ENCODE measurements at regions not wholly inside any gene's neighbourhood (a gene's known extent, or its start where the extent isn't known, plus 50 kb on each side); places are given as distances from the start of the nearest gene placed in this dataset.

DNA sequence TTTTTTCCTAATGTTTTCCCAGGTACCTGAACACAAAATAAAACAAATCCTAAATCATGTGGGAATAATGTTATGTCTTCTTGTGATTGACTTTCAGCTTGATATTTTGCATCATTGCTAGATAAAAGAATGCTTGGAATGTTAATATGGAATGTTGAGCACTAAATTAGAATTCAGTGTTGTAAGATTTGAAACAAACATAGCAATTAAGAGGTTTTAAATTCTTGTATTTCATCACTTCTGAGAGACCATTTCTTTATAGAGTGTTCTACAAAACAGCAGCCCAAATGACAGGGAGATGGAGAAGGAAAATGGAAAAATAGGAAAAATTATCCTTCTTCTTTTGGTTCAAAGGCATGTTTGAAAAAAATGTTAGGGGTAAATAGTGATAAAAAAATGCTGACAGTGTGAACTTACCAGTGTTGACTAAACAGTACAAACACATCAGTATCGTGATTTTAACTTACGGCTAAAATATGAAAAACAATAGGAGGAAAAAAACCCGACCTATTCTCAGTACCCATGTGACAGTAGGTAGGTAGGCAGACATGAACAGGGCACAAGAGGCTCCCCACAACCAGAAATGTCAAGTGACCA, 102.6 kb upstream of the PDE5A start:
- Histone ChIP-seq H3K27ac (no peak overlapping the region), H3K36me3 (no peaks in the 10 kb centered on the region), H3K27me3 (no peaks in the 10 kb centered on the region), H3K9me3 (no peaks in the 10 kb centered on the region), H3K4me3 (no peak overlapping the region), H3K4me1 (no peaks in the 10 kb centered on the region)
- TF ChIP-seq POLR2AphosphoS5 (IDR thresholded peaks at IDR 0.05) (no peak), POLR2A (IDR thresholded peaks at IDR 0.05) (no peak), EP300 (IDR thresholded peaks at IDR 0.05) (no peak)
- TF ChIP-seq, protein P1, sequence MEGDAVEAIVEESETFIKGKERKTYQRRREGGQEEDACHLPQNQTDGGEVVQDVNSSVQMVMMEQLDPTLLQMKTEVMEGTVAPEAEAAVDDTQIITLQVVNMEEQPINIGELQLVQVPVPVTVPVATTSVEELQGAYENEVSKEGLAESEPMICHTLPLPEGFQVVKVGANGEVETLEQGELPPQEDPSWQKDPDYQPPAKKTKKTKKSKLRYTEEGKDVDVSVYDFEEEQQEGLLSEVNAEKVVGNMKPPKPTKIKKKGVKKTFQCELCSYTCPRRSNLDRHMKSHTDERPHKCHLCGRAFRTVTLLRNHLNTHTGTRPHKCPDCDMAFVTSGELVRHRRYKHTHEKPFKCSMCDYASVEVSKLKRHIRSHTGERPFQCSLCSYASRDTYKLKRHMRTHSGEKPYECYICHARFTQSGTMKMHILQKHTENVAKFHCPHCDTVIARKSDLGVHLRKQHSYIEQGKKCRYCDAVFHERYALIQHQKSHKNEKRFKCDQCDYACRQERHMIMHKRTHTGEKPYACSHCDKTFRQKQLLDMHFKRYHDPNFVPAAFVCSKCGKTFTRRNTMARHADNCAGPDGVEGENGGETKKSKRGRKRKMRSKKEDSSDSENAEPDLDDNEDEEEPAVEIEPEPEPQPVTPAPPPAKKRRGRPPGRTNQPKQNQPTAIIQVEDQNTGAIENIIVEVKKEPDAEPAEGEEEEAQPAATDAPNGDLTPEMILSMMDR (IDR thresholded peaks at IDR 0.05): no peak
- WGBS: 60% methylated on average over 3 of the region's 3 CpGs
- DNase-seq (ENCODE audit: low spot score in 2 of 2): no peak

DNA sequence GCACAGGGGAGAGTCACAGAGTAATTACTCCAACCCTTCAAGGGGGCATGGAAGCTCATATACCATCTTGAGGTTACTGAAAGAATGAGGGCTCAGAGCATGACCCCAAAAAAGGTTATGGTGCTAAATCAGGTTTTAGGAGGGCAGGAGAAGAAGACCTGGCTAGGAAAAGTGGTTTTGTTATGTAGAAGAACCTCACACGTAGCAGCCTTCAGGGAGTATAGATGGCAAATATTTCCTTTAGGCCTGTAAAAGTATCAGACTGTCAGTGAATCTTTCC, 102.0 kb upstream of the PDE5A start:
- 45% methylated on average over 1 of the region's 1 CpG for WGBS
- H3K4me3 ChIP-seq: no peak overlapping the region
- no peak for DNase-seq (ENCODE audit: low spot score in 2 of 2)
- no peak for TF ChIP-seq POLR2A (IDR thresholded peaks at IDR 0.05)
- TF ChIP-seq, protein P1 (IDR thresholded peaks at IDR 0.05): no peak
- H3K27ac ChIP-seq: no peak overlapping the region
- no peaks in the 10 kb centered on the region for H3K36me3 ChIP-seq
- H3K9me3 ChIP-seq: no peaks in the 10 kb centered on the region
- H3K27me3 ChIP-seq: no peaks in the 10 kb centered on the region
- no peaks in the 10 kb centered on the region for H3K4me1 ChIP-seq

DNA sequence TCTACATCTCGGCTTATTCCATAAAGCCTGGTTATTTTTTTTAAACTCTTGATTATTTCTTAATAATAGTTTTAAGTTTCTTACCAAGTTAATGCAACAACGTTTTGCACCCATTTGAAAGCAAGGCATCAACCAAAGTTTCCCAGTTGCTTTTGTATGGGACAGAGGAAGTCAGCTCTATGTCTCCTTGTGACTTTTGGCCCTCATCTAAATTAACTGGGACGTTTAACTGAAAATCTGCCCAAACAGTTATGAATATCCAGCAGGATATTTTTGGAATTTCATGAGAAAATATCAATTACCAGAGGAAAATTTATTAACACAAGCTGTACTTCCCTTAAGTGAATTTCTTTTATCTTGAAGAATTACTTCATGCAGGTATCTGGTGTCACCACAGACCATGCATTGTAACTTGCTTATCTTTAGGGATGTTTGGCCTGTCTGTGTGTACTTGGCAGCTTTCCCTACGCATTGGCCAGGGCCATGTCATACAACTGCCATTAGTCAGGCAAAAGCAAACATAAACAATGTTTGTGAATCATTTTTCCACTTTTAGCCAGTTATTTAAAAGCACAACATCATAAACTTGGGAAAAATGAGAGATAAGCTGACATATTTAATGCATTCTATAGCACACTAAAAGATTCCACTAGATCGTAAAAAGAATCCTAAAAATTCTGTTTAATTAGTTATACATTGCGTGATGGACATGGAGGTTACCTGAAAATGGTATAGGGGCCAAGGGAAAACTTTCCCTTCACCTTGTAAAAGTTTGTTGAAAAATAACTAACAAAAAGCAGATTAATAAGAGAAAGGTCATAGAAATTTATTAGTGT, 101.4 kb upstream of the PDE5A start:
- H3K36me3 ChIP-seq: no peaks in the 10 kb centered on the region
- H3K4me3 ChIP-seq: no peak overlapping the region
- H3K9me3 ChIP-seq: no peaks in the 10 kb centered on the region
- DNase-seq (ENCODE audit: low spot score in 2 of 2): no peak
- no peak for TF ChIP-seq POLR2AphosphoS5 (IDR thresholded peaks at IDR 0.05)
- TF ChIP-seq, protein P1 (IDR thresholded peaks at IDR 0.05): no peak
- TF ChIP-seq POLR2A (IDR thresholded peaks at IDR 0.05): no peak
- TF ChIP-seq EP300 (IDR thresholded peaks at IDR 0.05): no peak
- H3K27ac ChIP-seq: no peak overlapping the region
- WGBS: 71% methylated on average over 6 of the region's 6 CpGs
- H3K27me3 ChIP-seq: no peaks in the 10 kb centered on the region
- H3K4me1 ChIP-seq: no peaks in the 10 kb centered on the region

DNA sequence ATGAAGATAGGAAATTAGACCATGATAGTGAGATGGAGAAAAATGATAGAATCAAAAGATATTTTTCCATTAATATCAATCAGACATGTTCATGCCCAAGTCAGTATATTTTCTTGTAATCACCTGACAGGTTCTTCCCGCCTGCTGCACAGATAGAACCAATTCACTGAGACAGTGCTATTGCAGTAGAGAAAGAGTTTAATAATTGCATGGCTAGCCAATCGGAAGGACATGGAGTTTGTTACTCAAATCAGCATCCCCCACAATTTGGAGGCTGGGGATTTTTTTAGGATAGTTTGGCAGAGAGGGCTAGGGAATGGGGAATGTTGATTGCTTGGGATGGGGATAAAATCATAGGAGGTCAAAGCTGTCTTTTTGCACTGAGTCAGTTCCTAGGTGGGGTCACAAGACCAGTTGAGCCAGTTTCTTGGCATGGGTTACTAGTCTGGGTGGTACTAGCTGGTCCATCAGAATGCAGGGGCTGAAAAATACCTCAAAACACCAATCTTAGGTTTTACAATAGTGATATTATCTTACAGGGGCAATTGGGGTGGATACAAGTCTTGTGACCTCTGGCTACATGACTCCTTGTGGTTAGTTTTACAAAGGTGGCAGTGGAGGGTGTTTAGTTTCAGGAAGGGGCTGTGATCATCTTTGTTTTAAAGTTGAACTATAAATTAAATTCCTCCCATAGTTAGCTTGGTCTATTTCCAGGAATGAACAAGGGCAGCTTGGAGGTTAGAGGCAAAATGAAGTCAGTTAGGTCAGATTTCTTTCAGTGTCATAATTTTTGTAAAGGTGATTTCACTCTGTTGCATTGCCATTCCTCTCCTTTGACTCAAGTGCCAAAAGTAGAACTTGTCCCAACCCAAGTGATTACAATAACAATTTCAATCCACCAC, 100.3 kb upstream of the PDE5A start:
- H3K36me3 ChIP-seq: no peaks in the 10 kb centered on the region
- no peak for DNase-seq (ENCODE audit: low spot score in 2 of 2)
- no peaks in the 10 kb centered on the region for H3K4me1 ChIP-seq
- H3K9me3 ChIP-seq: no peaks in the 10 kb centered on the region
- H3K27me3 ChIP-seq: no peaks in the 10 kb centered on the region
- H3K4me3 ChIP-seq: no peak overlapping the region
- 95% methylated on average over 2 of the region's 2 CpGs for WGBS
- no peak for TF ChIP-seq EP300 (IDR thresholded peaks at IDR 0.05)
- TF ChIP-seq, protein P1 (IDR thresholded peaks at IDR 0.05): no peak
- no peak for TF ChIP-seq POLR2A (IDR thresholded peaks at IDR 0.05)
- no peak for TF ChIP-seq POLR2AphosphoS5 (IDR thresholded peaks at IDR 0.05)
- no peak overlapping the region for H3K27ac ChIP-seq

DNA sequence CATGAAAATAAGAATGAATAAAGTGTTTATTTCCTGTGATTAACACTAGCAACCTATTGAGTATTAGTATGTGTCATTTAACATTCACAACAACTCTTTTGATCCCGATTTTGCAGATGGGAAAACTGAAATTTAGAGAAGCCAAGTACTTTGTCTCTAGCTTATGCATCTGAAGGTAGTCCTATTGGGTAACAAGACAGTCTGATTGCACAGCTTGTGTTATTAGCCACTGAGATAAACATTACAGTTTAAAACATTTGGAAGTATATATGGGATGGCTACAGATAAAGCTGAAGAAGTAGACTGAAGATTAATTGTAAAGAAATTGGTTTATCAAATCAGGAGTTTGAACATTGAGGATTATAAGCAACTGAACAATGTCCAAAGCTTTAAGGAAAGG, 99.6 kb upstream of the PDE5A start:
- no peak overlapping the region for H3K4me3 ChIP-seq
- H3K27ac ChIP-seq: no peak overlapping the region
- TF ChIP-seq, protein P1 (IDR thresholded peaks at IDR 0.05): no peak
- TF ChIP-seq POLR2A (IDR thresholded peaks at IDR 0.05): no peak
- TF ChIP-seq EP300 (IDR thresholded peaks at IDR 0.05): no peak
- no peak for TF ChIP-seq POLR2AphosphoS5 (IDR thresholded peaks at IDR 0.05)
- no peak for DNase-seq (ENCODE audit: low spot score in 2 of 2)
- no peaks in the 10 kb centered on the region for H3K4me1 ChIP-seq
- WGBS: 85% methylated on average over 1 of the region's 1 CpG
- no peaks in the 10 kb centered on the region for H3K36me3 ChIP-seq
- H3K27me3 ChIP-seq: no peaks in the 10 kb centered on the region
- H3K9me3 ChIP-seq: no peaks in the 10 kb centered on the region

Measured in suprapubic skin (tissue), 4 donors.